ENCODE measurements at regions not wholly inside any gene's neighbourhood (a gene's known extent, or its start where the extent isn't known, plus 50 kb on each side); places are given as distances from the start of the nearest gene placed in this dataset.
"Not testable (repeated sequence)": the region's sequence is repeated elsewhere in the genome, so short reads cannot be mapped to it uniquely, and the experiment has no call there.

DNA sequence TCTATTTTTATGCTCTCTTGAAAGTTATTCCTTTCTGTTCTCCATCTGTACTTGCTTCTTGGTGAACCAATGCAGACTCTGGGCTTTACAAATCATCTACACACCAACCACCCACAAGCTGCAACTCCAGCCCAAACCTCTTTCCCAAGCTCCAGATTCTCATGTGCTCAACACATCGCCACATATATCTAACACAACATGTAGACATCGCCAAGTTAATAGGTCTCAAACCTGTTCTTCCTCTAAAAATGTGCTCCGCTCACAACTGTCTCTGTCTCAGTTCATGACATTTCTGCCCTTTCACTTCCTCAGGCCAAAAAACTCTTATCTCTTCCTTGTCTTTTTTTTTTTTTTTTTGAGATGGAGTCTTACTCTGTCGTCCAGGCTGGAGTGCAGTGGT lies 95.7 kb upstream of the EEPD1 start:
- Histone ChIP-seq H3K27me3 (ENCODE audit: control insufficient read depth in 2 of 2, insufficient read depth in 2 of 2, low read length in 2 of 2) (no peaks in the 10 kb centered on the region), H3K36me3 (ENCODE audit: control insufficient read depth in 2 of 2, insufficient read depth in 2 of 2, low read length in 2 of 2) (no peaks in the 10 kb centered on the region), H3K4me1 (ENCODE audit: control insufficient read depth in 2 of 2, insufficient read depth in 2 of 2, low read length in 2 of 2) (no peaks in the 10 kb centered on the region), H3K9ac (ENCODE audit: low read depth in 1 of 2, low read length in 2 of 2) (no peak overlapping the region), H3K27ac (ENCODE audit: low read depth in 2 of 2, low read length in 2 of 2) (no peak overlapping the region), H3K4me3 (ENCODE audit: low read length in 2 of 2) (no peak overlapping the region), H3K9me3 (ENCODE audit: control insufficient read depth in 2 of 2, low read length in 2 of 2) (no peaks in the 10 kb centered on the region)

DNA sequence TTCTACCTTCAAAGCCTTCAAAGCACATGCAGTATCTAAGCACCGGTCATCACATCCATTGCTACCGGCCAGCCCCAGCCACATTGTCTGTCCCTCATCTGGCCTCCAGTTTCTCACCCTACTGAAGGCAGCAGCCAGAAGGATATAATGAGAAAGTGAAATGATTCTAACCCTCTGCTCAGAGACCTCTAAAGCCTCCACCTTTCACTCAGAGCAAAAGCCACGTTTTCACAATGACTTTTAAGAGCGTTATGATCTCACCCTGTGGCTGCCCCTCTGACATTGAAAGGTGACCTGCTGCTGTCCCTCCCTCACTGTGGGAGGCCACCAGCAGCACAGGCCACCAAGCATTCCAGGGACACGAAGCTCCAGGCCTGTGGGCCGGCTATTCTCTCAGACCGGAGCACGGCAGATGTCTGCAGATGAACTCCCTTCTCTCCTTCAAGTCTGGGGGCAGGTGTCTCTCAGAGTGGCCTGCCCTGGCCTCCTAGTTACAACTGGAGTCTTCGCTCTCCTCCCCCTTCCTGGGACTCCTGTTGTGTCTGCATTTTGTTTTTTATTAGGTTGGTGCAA lies 94.9 kb upstream of the EEPD1 start:
- no peaks in the 10 kb centered on the region for H3K4me1 ChIP-seq (ENCODE audit: control insufficient read depth in 2 of 2, insufficient read depth in 2 of 2, low read length in 2 of 2)
- H3K27me3 ChIP-seq (ENCODE audit: control insufficient read depth in 2 of 2, insufficient read depth in 2 of 2, low read length in 2 of 2) = no peaks in the 10 kb centered on the region
- no peak overlapping the region for H3K9ac ChIP-seq (ENCODE audit: low read depth in 1 of 2, low read length in 2 of 2)
- H3K4me3 ChIP-seq (ENCODE audit: low read length in 2 of 2) = no peak overlapping the region
- H3K9me3 ChIP-seq (ENCODE audit: control insufficient read depth in 2 of 2, low read length in 2 of 2) = no peaks in the 10 kb centered on the region
- no peak overlapping the region for H3K27ac ChIP-seq (ENCODE audit: low read depth in 2 of 2, low read length in 2 of 2)
- no peaks in the 10 kb centered on the region for H3K36me3 ChIP-seq (ENCODE audit: control insufficient read depth in 2 of 2, insufficient read depth in 2 of 2, low read length in 2 of 2)

DNA sequence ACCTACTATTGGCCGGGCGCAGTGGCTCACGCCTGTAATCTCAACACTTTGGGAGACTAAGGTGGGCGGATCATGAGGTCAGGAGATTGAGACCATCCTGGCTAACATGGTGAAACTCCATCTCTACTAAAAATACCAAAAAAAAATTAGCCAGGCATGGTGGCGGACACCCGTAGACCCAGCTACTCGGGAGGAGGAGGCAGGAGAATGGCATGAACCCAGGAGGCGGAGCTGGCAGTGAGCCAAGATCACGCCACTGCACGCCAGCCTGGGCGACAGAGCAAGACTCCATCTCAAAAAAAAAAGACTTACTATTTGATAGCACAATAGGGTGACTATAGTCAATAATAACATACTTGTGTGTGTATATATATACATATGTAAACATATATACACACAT lies 92.7 kb upstream of the EEPD1 start:
- not testable (repeated sequence) for H3K27ac ChIP-seq (ENCODE audit: low read depth in 2 of 2, low read length in 2 of 2); H3K9me3 ChIP-seq (ENCODE audit: control insufficient read depth in 2 of 2, low read length in 2 of 2); H3K4me1 ChIP-seq (ENCODE audit: control insufficient read depth in 2 of 2, insufficient read depth in 2 of 2, low read length in 2 of 2); H3K27me3 ChIP-seq (ENCODE audit: control insufficient read depth in 2 of 2, insufficient read depth in 2 of 2, low read length in 2 of 2); H3K4me3 ChIP-seq (ENCODE audit: low read length in 2 of 2); H3K9ac ChIP-seq (ENCODE audit: low read depth in 1 of 2, low read length in 2 of 2); H3K36me3 ChIP-seq (ENCODE audit: control insufficient read depth in 2 of 2, insufficient read depth in 2 of 2, low read length in 2 of 2)

DNA sequence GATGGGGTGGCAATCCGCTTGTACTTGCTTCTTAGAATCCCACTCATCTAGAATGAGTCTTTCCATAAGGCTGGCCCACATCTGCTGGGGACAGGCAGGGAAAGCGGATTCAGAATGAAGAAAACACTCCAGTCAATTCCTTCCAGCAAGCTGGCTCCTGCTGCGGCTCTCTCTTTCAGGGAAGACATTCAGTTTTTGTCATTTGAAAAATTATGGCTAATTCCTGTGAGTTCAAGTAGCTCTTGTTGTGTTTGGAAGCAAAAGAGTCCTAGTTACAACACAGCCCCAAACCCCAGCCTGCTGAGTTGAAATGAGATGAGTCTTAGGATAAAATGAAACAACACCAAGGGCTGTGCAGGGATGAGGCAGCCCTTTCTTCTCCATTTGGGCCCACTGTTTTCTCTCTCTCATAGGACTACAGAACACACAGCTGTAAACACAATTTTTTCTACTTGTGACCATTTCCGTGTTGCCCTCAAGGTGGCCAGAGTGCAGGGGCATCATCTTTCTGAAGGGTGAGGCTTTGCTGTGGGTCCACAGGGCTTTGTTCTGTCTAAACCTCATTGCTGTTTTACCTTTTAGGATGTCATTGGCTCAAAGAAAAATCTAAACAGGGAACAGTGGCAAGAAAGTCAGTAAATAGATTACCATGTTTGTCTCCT lies 90.8 kb upstream of the EEPD1 start:
- H3K36me3 ChIP-seq (ENCODE audit: control insufficient read depth in 2 of 2, insufficient read depth in 2 of 2, low read length in 2 of 2) = no peaks in the 10 kb centered on the region
- H3K4me1 ChIP-seq (ENCODE audit: control insufficient read depth in 2 of 2, insufficient read depth in 2 of 2, low read length in 2 of 2) = no peaks in the 10 kb centered on the region
- H3K9ac ChIP-seq (ENCODE audit: low read depth in 1 of 2, low read length in 2 of 2) = no peak overlapping the region
- no peak overlapping the region for H3K27ac ChIP-seq (ENCODE audit: low read depth in 2 of 2, low read length in 2 of 2)
- no peaks in the 10 kb centered on the region for H3K9me3 ChIP-seq (ENCODE audit: control insufficient read depth in 2 of 2, low read length in 2 of 2)
- H3K27me3 ChIP-seq (ENCODE audit: control insufficient read depth in 2 of 2, insufficient read depth in 2 of 2, low read length in 2 of 2) = no peaks in the 10 kb centered on the region
- no peak overlapping the region for H3K4me3 ChIP-seq (ENCODE audit: low read length in 2 of 2)

GRCh38 chr7:36064676-36065075 lies 88.4 kb upstream of the EEPD1 start:
- no peaks in the 10 kb centered on the region for H3K4me1 ChIP-seq (ENCODE audit: control insufficient read depth in 2 of 2, insufficient read depth in 2 of 2, low read length in 2 of 2)
- H3K27me3 ChIP-seq (ENCODE audit: control insufficient read depth in 2 of 2, insufficient read depth in 2 of 2, low read length in 2 of 2) = no peaks in the 10 kb centered on the region
- no peak overlapping the region for H3K4me3 ChIP-seq (ENCODE audit: low read length in 2 of 2)
- H3K36me3 ChIP-seq (ENCODE audit: control insufficient read depth in 2 of 2, insufficient read depth in 2 of 2, low read length in 2 of 2) = no peaks in the 10 kb centered on the region
- H3K9ac ChIP-seq (ENCODE audit: low read depth in 1 of 2, low read length in 2 of 2) = no peak overlapping the region
- no peaks in the 10 kb centered on the region for H3K9me3 ChIP-seq (ENCODE audit: control insufficient read depth in 2 of 2, low read length in 2 of 2)
- no peak overlapping the region for H3K27ac ChIP-seq (ENCODE audit: low read depth in 2 of 2, low read length in 2 of 2)

GRCh38 chr7:36065563-36066342 lies 87.3 kb upstream of the EEPD1 start:
- not testable (repeated sequence) for H3K27me3 ChIP-seq (ENCODE audit: control insufficient read depth in 2 of 2, insufficient read depth in 2 of 2, low read length in 2 of 2); H3K9me3 ChIP-seq (ENCODE audit: control insufficient read depth in 2 of 2, low read length in 2 of 2); H3K9ac ChIP-seq (ENCODE audit: low read depth in 1 of 2, low read length in 2 of 2); H3K36me3 ChIP-seq (ENCODE audit: control insufficient read depth in 2 of 2, insufficient read depth in 2 of 2, low read length in 2 of 2); H3K4me3 ChIP-seq (ENCODE audit: low read length in 2 of 2); H3K27ac ChIP-seq (ENCODE audit: low read depth in 2 of 2, low read length in 2 of 2); H3K4me1 ChIP-seq (ENCODE audit: control insufficient read depth in 2 of 2, insufficient read depth in 2 of 2, low read length in 2 of 2)

GRCh38 chr7:36066343-36066664 lies 86.8 kb upstream of the EEPD1 start:
- Histone ChIP-seq H3K27me3 (ENCODE audit: control insufficient read depth in 2 of 2, insufficient read depth in 2 of 2, low read length in 2 of 2) (no peaks in the 10 kb centered on the region), H3K9me3 (ENCODE audit: control insufficient read depth in 2 of 2, low read length in 2 of 2) (no peaks in the 10 kb centered on the region), H3K4me1 (ENCODE audit: control insufficient read depth in 2 of 2, insufficient read depth in 2 of 2, low read length in 2 of 2) (no peaks in the 10 kb centered on the region), H3K36me3 (ENCODE audit: control insufficient read depth in 2 of 2, insufficient read depth in 2 of 2, low read length in 2 of 2) (no peaks in the 10 kb centered on the region), H3K27ac (ENCODE audit: low read depth in 2 of 2, low read length in 2 of 2) (no peak overlapping the region), H3K4me3 (ENCODE audit: low read length in 2 of 2) (no peak overlapping the region), H3K9ac (ENCODE audit: low read depth in 1 of 2, low read length in 2 of 2) (no peak overlapping the region)

GRCh38 chr7:36070230-36070629 lies 82.8 kb upstream of the EEPD1 start:
- Histone ChIP-seq H3K9me3 (ENCODE audit: control insufficient read depth in 2 of 2, low read length in 2 of 2) (no peaks in the 10 kb centered on the region), H3K27me3 (ENCODE audit: control insufficient read depth in 2 of 2, insufficient read depth in 2 of 2, low read length in 2 of 2) (no peaks in the 10 kb centered on the region), H3K36me3 (ENCODE audit: control insufficient read depth in 2 of 2, insufficient read depth in 2 of 2, low read length in 2 of 2) (no peaks in the 10 kb centered on the region), H3K27ac (ENCODE audit: low read depth in 2 of 2, low read length in 2 of 2) (no peak overlapping the region), H3K4me3 (ENCODE audit: low read length in 2 of 2) (no peak overlapping the region), H3K4me1 (ENCODE audit: control insufficient read depth in 2 of 2, insufficient read depth in 2 of 2, low read length in 2 of 2) (no peaks in the 10 kb centered on the region), H3K9ac (ENCODE audit: low read depth in 1 of 2, low read length in 2 of 2) (no peak overlapping the region)

- no peaks in the 10 kb centered on the region for H3K4me1 ChIP-seq (ENCODE audit: control insufficient read depth in 2 of 2, insufficient read depth in 2 of 2, low read length in 2 of 2)
- no peaks in the 10 kb centered on the region for H3K36me3 ChIP-seq (ENCODE audit: control insufficient read depth in 2 of 2, insufficient read depth in 2 of 2, low read length in 2 of 2)
- no peaks in the 10 kb centered on the region for H3K27me3 ChIP-seq (ENCODE audit: control insufficient read depth in 2 of 2, insufficient read depth in 2 of 2, low read length in 2 of 2)
- no peak overlapping the region for H3K4me3 ChIP-seq (ENCODE audit: low read length in 2 of 2)
- H3K9me3 ChIP-seq (ENCODE audit: control insufficient read depth in 2 of 2, low read length in 2 of 2) = no peaks in the 10 kb centered on the region
- H3K9ac ChIP-seq (ENCODE audit: low read depth in 1 of 2, low read length in 2 of 2) = no peak overlapping the region
- H3K27ac ChIP-seq (ENCODE audit: low read depth in 2 of 2, low read length in 2 of 2) = no peak overlapping the region
Measured at GRCh38 chr7:36071605-36072004, 81.4 kb upstream of the EEPD1 start.

- Histone ChIP-seq H3K4me1 (ENCODE audit: control insufficient read depth in 2 of 2, insufficient read depth in 2 of 2, low read length in 2 of 2) (no peaks in the 10 kb centered on the region), H3K9me3 (ENCODE audit: control insufficient read depth in 2 of 2, low read length in 2 of 2) (no peaks in the 10 kb centered on the region), H3K36me3 (ENCODE audit: control insufficient read depth in 2 of 2, insufficient read depth in 2 of 2, low read length in 2 of 2) (no peaks in the 10 kb centered on the region), H3K27me3 (ENCODE audit: control insufficient read depth in 2 of 2, insufficient read depth in 2 of 2, low read length in 2 of 2) (no peaks in the 10 kb centered on the region), H3K4me3 (ENCODE audit: low read length in 2 of 2) (no peak overlapping the region), H3K27ac (ENCODE audit: low read depth in 2 of 2, low read length in 2 of 2) (no peak overlapping the region), H3K9ac (ENCODE audit: low read depth in 1 of 2, low read length in 2 of 2) (no peak overlapping the region)
Measured at GRCh38 chr7:36072620-36073019, 80.4 kb upstream of the EEPD1 start.

Data from mucosa of rectum (tissue), 2 donors.